Lower lobe of right lung (tissue), 2 donors: ENCODE measurements at regions not wholly inside any gene's neighbourhood (a gene's known extent, or its start where the extent isn't known, plus 50 kb on each side); places are given as distances from the start of the nearest gene placed in this dataset.
"Not testable (repeated sequence)": the region's sequence is repeated elsewhere in the genome, so short reads cannot be mapped to it uniquely, and the experiment has no call there.

Experiments
- ATAC-seq, 2 donors: fragments of 200-7000 bp; cut with Tn5 transposase; one replicate each; pipeline ENCODE4 v1.9.1; 2020 to 2022; ENCODE audit warnings: mild to moderate bottlenecking in 2 of 2, moderate library complexity in 2 of 2
- DNase-seq: peaks from one replicate; pipeline ENCODE4 v3.0.0-alpha.2; 2020
- H3K27ac ChIP-seq: fragments of 200-600 bp; one replicate; pipeline ENCODE4 v1.8.0; 2022
- H3K27me3 ChIP-seq: fragments of 200-600 bp; one replicate; pipeline ENCODE4 v1.8.0; 2022; ENCODE audit warnings: low read depth
- H3K36me3 ChIP-seq: fragments of 200-600 bp; one replicate; pipeline ENCODE4 v1.8.0; 2022; ENCODE audit warnings: mild to moderate bottlenecking
- H3K4me1 ChIP-seq: fragments of 200-600 bp; one replicate; pipeline ENCODE4 v1.8.0; 2022
- H3K4me3 ChIP-seq: fragments of 200-600 bp; one replicate; pipeline ENCODE4 v1.8.0; 2022; ENCODE audit warnings: mild to moderate bottlenecking
- H3K9me3 ChIP-seq: fragments of 200-600 bp; one replicate; pipeline ENCODE4 v1.8.0; 2022
- intact Hi-C: fragments of 100-400 bp; cut with DNase I; formaldehyde crosslinking; loops from one replicate; pipeline ENCODE4 v1.11.0; 2022
- TF ChIP-seq, protein P1 (sequence below): fragments of 200-600 bp; IDR thresholded peaks from one replicate; pipeline ENCODE4 v1.8.0; 2022; ENCODE audit warnings: antibody characterized with exemption, mild to moderate bottlenecking
- donor health status: DM: no; HTN: yes; CAD: no; lungs with severe emphysema.

DNA sequence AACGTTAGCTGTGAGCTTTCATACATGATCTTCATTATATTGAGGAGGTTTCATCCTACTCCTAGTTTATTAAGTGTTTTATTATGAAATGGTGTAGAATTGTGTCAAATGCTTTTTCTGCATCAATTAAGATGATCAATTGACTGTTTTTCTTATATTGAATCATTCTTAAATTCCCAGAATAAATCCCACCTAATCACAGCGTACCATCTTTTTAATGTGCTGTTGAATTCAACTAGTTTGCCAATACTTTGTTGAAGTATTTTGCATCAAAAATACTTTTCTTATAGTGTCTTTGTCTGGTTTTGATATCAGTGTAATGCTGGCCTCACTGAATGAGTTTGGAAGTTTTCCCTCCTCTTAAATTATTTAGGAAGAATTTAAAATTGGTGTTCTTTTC, 138.6 kb upstream of the SGCG start:
- intact Hi-C loops, result no loop called here
- Histone ChIP-seq H3K4me3 (no peak overlapping the region), H3K4me1 (no peaks in the 10 kb centered on the region), H3K9me3 (no peaks in the 10 kb centered on the region), H3K27me3 (no peaks in the 10 kb centered on the region), H3K36me3 (no peaks in the 10 kb centered on the region), H3K27ac (no peak overlapping the region)
- no peak for DNase-seq
- TF ChIP-seq, protein P1, sequence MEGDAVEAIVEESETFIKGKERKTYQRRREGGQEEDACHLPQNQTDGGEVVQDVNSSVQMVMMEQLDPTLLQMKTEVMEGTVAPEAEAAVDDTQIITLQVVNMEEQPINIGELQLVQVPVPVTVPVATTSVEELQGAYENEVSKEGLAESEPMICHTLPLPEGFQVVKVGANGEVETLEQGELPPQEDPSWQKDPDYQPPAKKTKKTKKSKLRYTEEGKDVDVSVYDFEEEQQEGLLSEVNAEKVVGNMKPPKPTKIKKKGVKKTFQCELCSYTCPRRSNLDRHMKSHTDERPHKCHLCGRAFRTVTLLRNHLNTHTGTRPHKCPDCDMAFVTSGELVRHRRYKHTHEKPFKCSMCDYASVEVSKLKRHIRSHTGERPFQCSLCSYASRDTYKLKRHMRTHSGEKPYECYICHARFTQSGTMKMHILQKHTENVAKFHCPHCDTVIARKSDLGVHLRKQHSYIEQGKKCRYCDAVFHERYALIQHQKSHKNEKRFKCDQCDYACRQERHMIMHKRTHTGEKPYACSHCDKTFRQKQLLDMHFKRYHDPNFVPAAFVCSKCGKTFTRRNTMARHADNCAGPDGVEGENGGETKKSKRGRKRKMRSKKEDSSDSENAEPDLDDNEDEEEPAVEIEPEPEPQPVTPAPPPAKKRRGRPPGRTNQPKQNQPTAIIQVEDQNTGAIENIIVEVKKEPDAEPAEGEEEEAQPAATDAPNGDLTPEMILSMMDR, result no peak
- no peak for ATAC-seq

- Histone ChIP-seq H3K27me3 (no peaks in the 10 kb centered on the region), H3K9me3 (no peaks in the 10 kb centered on the region), H3K36me3 (no peaks in the 10 kb centered on the region), H3K4me1 (no peaks in the 10 kb centered on the region), H3K4me3 (no peak overlapping the region), H3K27ac (no peak overlapping the region)
- no peak for ATAC-seq
- TF ChIP-seq, protein P1, result no peak
- intact Hi-C loops, result no loop called here
- DNase-seq, result no peak
These were observed 135.9 kb upstream of the SGCG start for GRCh38 chr13:23044906-23045305.

- intact Hi-C loops, result no loop called here
These were observed 130.7 kb upstream of the SGCG start for GRCh38 chr13:23050126-23050525.

DNA sequence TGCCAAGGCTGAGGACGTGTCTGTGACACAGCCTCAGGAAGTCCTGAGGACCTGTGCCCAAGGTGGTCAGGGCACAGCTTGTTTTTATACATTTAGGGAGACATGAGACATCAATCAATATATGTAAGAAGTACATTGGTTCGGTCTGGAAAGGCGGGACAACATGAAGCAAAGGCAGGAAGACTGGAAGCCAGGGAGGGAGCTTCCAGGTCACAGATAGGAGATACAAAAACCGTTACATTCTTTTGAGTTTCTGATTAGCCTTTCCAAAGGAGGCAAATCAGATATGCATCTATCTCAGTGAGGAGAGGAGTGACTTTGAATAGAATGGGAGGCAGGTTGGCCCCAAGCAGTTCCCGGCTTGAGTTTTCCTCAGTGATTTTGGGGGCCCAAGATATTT, 127.1 kb upstream of the SGCG start:
- DNase-seq, H3K27me3 ChIP-seq, H3K9me3 ChIP-seq, H3K4me3 ChIP-seq, H3K27ac ChIP-seq, ATAC-seq, H3K36me3 ChIP-seq, intact Hi-C loops, H3K4me1 ChIP-seq: not testable (repeated sequence)

More at GRCh38 chr13:23050126-23050525, 130.7 kb upstream of the SGCG start:
- H3K27me3 ChIP-seq, result no peaks in the 10 kb centered on the region
- no peak overlapping the region for H3K4me3 ChIP-seq
- TF ChIP-seq, protein P1, result no peak
- ATAC-seq (no peak), DNase-seq (no peak)
- no peaks in the 10 kb centered on the region for H3K9me3 ChIP-seq
- no peaks in the 10 kb centered on the region for H3K4me1 ChIP-seq
- H3K36me3 ChIP-seq, result no peaks in the 10 kb centered on the region
- H3K27ac ChIP-seq, result no peak overlapping the region

DNA sequence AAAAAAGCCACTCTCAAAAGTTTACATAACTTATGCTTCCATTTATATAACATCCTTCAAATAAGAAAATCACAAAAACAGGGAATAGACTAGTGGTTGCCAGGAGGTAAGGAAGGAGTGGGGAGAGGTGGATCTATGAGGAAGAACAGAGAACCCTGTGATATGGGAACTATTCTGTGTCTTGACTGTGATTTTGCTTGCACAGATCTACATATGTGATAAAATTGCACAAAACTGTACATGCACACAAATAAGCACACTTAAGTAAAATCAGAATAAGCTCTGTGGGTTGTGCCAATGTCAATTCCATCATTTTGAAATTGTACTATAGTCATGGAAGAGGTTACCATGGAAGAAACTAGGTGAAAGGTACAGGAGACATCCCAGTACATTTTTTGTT, 121.6 kb upstream of the SGCG start:
- ATAC-seq (no peak), DNase-seq (no peak)
- no peaks in the 10 kb centered on the region for H3K4me1 ChIP-seq
- H3K27ac ChIP-seq, result no peak overlapping the region
- no peaks in the 10 kb centered on the region for H3K9me3 ChIP-seq
- TF ChIP-seq, protein P1, result no peak
- H3K27me3 ChIP-seq, result no peaks in the 10 kb centered on the region
- intact Hi-C loops, result no loop called here
- H3K4me3 ChIP-seq, result no peak overlapping the region
- no peaks in the 10 kb centered on the region for H3K36me3 ChIP-seq

GRCh38 chr13:23060959-23061358, 119.8 kb upstream of the SGCG start:
- H3K4me3 ChIP-seq, result no peak overlapping the region

More at GRCh38 chr13:23060959-23061358, 119.8 kb upstream of the SGCG start:
- no peaks in the 10 kb centered on the region for H3K4me1 ChIP-seq
- ATAC-seq (no peak), DNase-seq (no peak)
- no peaks in the 10 kb centered on the region for H3K27me3 ChIP-seq
- TF ChIP-seq, protein P1, result no peak
- H3K27ac ChIP-seq, result no peak overlapping the region
- no peaks in the 10 kb centered on the region for H3K36me3 ChIP-seq
- intact Hi-C loops, result no loop called here
- no peaks in the 10 kb centered on the region for H3K9me3 ChIP-seq
